ENCODE measurements at regions not wholly inside any gene's neighbourhood (a gene's known extent, or its start where the extent isn't known, plus 50 kb on each side); places are given as distances from the start of the nearest gene placed in this dataset.

DNA sequence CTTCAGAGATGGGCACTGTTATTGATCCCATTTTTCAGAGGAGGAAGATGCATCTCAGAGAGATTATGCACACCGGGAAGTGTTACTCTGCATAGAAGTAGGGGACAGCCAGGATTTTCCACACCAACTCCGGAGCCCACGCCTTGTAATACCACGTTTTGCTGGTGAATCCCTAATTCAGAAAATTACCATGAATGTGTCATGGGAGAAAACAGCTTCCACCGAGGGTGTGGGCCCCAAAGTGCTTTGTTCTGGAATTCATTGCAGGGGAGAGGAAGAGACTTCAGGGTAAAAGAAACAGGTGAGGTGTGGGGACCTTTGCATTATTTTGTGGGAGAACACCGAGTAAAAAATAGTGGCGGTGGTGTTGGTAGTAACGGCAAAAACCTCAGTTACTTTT, 1051.4 kb upstream of the RBFOX1 start:
- H3K4me3 Mint-ChIP-seq = no peak overlapping the region
- DNase-seq = no peak
- CTCF ChIA-PET = no interaction called here
- no peaks in the 10 kb centered on the region for H3K36me3 Mint-ChIP-seq (ENCODE audit: low read depth)
- H3K27ac Mint-ChIP-seq = no peak overlapping the region
- POLR2A ChIA-PET = no interaction called here
- no peaks in the 10 kb centered on the region for H3K27me3 Mint-ChIP-seq
- H3K4me1 Mint-ChIP-seq = no peaks in the 10 kb centered on the region
- H3K9me3 Mint-ChIP-seq = peaks cover 28% of the 10 kb centered on the region

DNA sequence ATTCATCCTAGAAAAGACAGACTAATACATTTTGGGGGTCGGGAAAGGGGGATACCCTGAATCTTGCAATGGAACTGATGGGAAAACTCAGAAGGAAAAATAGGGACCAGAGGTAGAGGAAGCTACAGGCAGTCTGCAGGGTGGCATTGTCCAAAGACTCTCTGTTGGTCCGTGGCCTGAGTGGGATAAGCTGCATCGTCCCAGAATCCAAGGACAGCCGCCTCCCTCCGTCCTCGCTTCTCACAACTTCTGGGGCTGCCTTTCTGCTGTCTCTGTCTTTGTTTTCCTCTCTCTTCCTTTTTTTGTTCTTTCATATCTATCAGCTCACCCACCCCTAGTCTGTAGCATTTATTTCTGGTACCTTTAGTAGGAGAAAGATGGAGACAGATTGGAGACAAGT, 1052.6 kb upstream of the RBFOX1 start:
- ChIA-PET CTCF (no interaction called here), POLR2A (no interaction called here)
- peaks cover 24% of the 10 kb centered on the region for H3K9me3 Mint-ChIP-seq
- H3K27ac Mint-ChIP-seq = no peak overlapping the region
- no peak for DNase-seq
- no peaks in the 10 kb centered on the region for H3K4me1 Mint-ChIP-seq
- H3K27me3 Mint-ChIP-seq = no peaks in the 10 kb centered on the region
- H3K4me3 Mint-ChIP-seq = no peak overlapping the region
- no peaks in the 10 kb centered on the region for H3K36me3 Mint-ChIP-seq (ENCODE audit: low read depth)

GRCh38 chr16:6279286-6279685, 1053.4 kb upstream of the RBFOX1 start:
- Mint-ChIP-seq H3K9me3 (peaks cover 24% of the 10 kb centered on the region), H3K4me3 (no peak overlapping the region), H3K27ac (no peak overlapping the region), H3K27me3 (no peaks in the 10 kb centered on the region), H3K36me3 (ENCODE audit: low read depth) (no peaks in the 10 kb centered on the region), H3K4me1 (no peaks in the 10 kb centered on the region)
- ChIA-PET POLR2A (no interaction called here), CTCF (no interaction called here)
- DNase-seq = no peak

GRCh38 chr16:6274351-6274750, 1058.3 kb upstream of the RBFOX1 start:
- no peak overlapping the region for H3K4me3 Mint-ChIP-seq
- no peaks in the 10 kb centered on the region for H3K4me1 Mint-ChIP-seq
- peaks cover 13% of the 10 kb centered on the region for H3K9me3 Mint-ChIP-seq
- POLR2A ChIA-PET = no interaction called here
- no peak for DNase-seq
- no peaks in the 10 kb centered on the region for H3K36me3 Mint-ChIP-seq (ENCODE audit: low read depth)
- CTCF ChIA-PET = no interaction called here
- H3K27me3 Mint-ChIP-seq = no peaks in the 10 kb centered on the region
- no peak overlapping the region for H3K27ac Mint-ChIP-seq

- Mint-ChIP-seq H3K27ac (no peak overlapping the region), H3K9me3 (peaks cover 15% of the 10 kb centered on the region), H3K4me3 (no peak overlapping the region), H3K4me1 (no peaks in the 10 kb centered on the region), H3K27me3 (no peaks in the 10 kb centered on the region), H3K36me3 (ENCODE audit: low read depth) (no peaks in the 10 kb centered on the region)
- no peak for DNase-seq
- ChIA-PET POLR2A (no interaction called here), CTCF (no interaction called here)
Observed at GRCh38 chr16:6267682-6268081, 1065.0 kb upstream of the RBFOX1 start.

- H3K4me1 Mint-ChIP-seq = no peaks in the 10 kb centered on the region
- H3K36me3 Mint-ChIP-seq (ENCODE audit: low read depth) = no peaks in the 10 kb centered on the region
- no peak overlapping the region for H3K27ac Mint-ChIP-seq
- no peak overlapping the region for H3K4me3 Mint-ChIP-seq
- ChIA-PET POLR2A (no interaction called here), CTCF (no interaction called here)
- DNase-seq = no peak
- no peaks in the 10 kb centered on the region for H3K27me3 Mint-ChIP-seq
- peaks cover 15% of the 10 kb centered on the region for H3K9me3 Mint-ChIP-seq
Observed at GRCh38 chr16:6266703-6267102, 1065.9 kb upstream of the RBFOX1 start.

DNA sequence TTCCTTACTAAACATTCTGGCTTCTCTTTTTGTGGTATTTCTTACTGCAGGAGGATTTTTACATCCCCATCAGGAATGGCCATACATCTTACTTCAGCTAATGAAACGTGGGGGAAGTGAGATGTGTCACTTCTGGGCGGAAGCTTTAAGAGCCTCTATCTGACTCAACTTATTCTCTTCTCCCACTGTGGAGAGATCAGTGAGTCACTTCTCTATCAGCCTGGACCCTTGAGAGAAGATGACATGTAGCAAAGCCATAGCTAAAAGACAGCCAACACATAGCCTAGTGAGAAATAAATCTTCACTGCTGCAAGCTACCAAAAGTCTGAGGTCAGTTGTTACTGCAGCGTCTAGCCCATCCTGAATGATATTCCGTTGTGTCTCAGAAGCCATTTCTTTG, 1066.7 kb upstream of the RBFOX1 start:
- POLR2A ChIA-PET = no interaction called here
- Mint-ChIP-seq H3K4me1 (no peaks in the 10 kb centered on the region), H3K27ac (no peak overlapping the region), H3K9me3 (peaks cover 15% of the 10 kb centered on the region), H3K4me3 (no peak overlapping the region), H3K27me3 (no peaks in the 10 kb centered on the region), H3K36me3 (ENCODE audit: low read depth) (no peaks in the 10 kb centered on the region)
- CTCF ChIA-PET = no interaction called here
- DNase-seq = no peak

DNA sequence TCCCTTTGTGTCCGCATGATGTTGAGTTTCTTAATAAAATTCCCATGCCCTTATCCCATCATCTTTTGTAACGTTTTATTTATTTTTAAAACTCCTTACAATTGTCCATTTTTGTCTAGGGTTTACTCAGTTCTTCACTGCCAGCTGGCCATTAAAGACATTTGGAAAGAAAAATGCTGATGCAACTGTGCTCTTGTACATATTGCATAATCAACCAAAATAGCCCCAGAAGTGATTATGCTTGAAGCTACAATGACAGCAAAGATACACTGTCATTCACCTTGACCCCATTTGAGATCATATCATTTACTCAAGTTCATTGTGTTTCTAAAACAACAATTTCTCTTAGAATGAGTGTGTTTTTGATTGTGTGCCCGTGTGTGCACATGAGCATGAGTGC, 1074.6 kb upstream of the RBFOX1 start:
- Mint-ChIP-seq H3K27me3 (no peaks in the 10 kb centered on the region), H3K4me1 (no peaks in the 10 kb centered on the region), H3K9me3 (peaks cover 32% of the 10 kb centered on the region), H3K4me3 (no peak overlapping the region), H3K36me3 (ENCODE audit: low read depth) (no peaks in the 10 kb centered on the region), H3K27ac (no peak overlapping the region)
- ChIA-PET CTCF (no interaction called here), POLR2A (no interaction called here)
- no peak for DNase-seq

DNA sequence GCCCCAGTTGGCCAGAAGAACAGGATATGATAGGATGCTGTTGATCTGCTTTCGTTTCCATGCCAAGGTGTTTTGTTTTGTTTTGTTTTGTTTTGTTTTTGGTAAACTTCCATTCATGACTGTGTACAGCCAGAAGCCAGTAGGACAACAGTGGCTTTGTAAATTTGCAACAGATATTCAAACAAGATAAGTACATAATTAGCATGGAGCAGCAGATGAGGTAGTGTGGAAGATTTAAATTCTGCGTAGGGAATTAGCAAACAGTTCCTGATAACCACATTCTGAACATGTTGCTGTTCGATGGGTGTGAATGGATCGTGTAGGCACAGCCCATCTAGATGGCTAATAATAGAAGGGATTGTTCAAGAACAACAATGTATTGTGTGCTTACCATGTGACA, 1080.1 kb upstream of the RBFOX1 start:
- peaks cover 31% of the 10 kb centered on the region for H3K9me3 Mint-ChIP-seq
- CTCF ChIA-PET = no interaction called here
- no peaks in the 10 kb centered on the region for H3K27me3 Mint-ChIP-seq
- H3K36me3 Mint-ChIP-seq (ENCODE audit: low read depth) = no peaks in the 10 kb centered on the region
- H3K27ac Mint-ChIP-seq = no peak overlapping the region
- no peak overlapping the region for H3K4me3 Mint-ChIP-seq
- H3K4me1 Mint-ChIP-seq = no peaks in the 10 kb centered on the region
- POLR2A ChIA-PET = no interaction called here
- DNase-seq = no peak

GRCh38 chr16:6250511-6250910, 1082.1 kb upstream of the RBFOX1 start:
- POLR2A ChIA-PET = no interaction called here
- CTCF ChIA-PET = no interaction called here
- H3K36me3 Mint-ChIP-seq (ENCODE audit: low read depth) = no peaks in the 10 kb centered on the region

GRCh38 chr16:6249863-6250262, 1082.8 kb upstream of the RBFOX1 start:
- CTCF ChIA-PET = no interaction called here
- DNase-seq = no peak
- Mint-ChIP-seq H3K9me3 (peaks cover 19% of the 10 kb centered on the region), H3K4me3 (no peak overlapping the region), H3K4me1 (no peaks in the 10 kb centered on the region), H3K36me3 (ENCODE audit: low read depth) (no peaks in the 10 kb centered on the region), H3K27me3 (no peaks in the 10 kb centered on the region), H3K27ac (no peak overlapping the region)
- POLR2A ChIA-PET = no interaction called here

More at GRCh38 chr16:6250511-6250910, 1082.1 kb upstream of the RBFOX1 start:
- Mint-ChIP-seq H3K27me3 (no peaks in the 10 kb centered on the region), H3K27ac (no peak overlapping the region), H3K4me3 (no peak overlapping the region), H3K9me3 (peaks cover 25% of the 10 kb centered on the region), H3K4me1 (no peaks in the 10 kb centered on the region)
- DNase-seq = no peak

DNA sequence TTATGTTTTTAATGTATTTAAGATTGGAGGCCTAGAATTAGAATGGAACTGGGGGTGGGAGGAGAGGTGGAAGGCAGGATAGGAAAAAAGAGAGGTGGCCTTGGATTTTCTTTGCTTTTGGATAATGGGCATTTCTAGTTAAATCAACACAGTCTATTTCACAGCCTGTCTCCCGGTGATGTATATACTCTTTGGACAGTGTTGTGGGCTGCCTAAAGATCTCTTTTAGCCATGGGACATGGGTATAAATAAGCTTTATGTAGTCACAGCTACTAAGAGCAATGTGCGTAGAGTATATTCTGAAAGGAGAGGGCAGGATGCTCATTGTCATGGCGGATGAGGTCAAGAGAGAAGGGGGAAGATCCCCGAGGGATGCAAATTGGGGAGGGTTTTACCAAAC, 1084.4 kb upstream of the RBFOX1 start:
- DNase-seq = no peak
- no peaks in the 10 kb centered on the region for H3K27me3 Mint-ChIP-seq
- CTCF ChIA-PET = interaction anchor here (0.6 kb wide), 1 partner anchor 1114 kb away, joined by 5 read pairs; no protein-coding TSS in a partner anchor
- no peak overlapping the region for H3K4me3 Mint-ChIP-seq
- POLR2A ChIA-PET = no interaction called here
- H3K4me1 Mint-ChIP-seq = no peaks in the 10 kb centered on the region
- H3K36me3 Mint-ChIP-seq (ENCODE audit: low read depth) = no peaks in the 10 kb centered on the region
- H3K27ac Mint-ChIP-seq = no peak overlapping the region
- H3K9me3 Mint-ChIP-seq = peaks cover 18% of the 10 kb centered on the region

DNA sequence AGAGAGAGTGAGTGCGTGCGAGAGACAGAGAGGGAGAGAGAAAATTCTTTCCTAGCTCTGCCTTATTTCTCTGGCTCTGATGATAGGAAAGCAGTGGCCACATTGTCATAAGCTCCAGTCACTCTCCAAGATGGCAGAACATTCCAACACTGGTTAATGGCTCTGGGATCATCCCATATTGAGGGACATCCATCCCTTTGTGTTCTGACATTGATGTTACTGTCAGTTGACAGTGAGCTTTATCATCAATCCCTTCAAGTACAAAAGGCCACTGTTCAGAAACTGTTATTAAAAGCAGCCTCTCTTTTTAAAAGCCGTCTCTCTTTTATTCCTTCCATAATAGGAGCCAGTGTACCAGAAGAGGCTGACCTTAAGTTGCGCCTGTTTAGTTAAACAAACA, 1084.9 kb upstream of the RBFOX1 start:
- ChIA-PET POLR2A (no interaction called here), CTCF (interaction anchor here (0.6 kb wide), 1 partner anchor 1114 kb away, joined by 5 read pairs; no protein-coding TSS in a partner anchor)
- Mint-ChIP-seq H3K4me1 (no peaks in the 10 kb centered on the region), H3K27me3 (no peaks in the 10 kb centered on the region), H3K9me3 (peaks cover 16% of the 10 kb centered on the region), H3K27ac (no peak overlapping the region), H3K36me3 (ENCODE audit: low read depth) (no peaks in the 10 kb centered on the region), H3K4me3 (no peak overlapping the region)
- DNase-seq = no peak

- POLR2A ChIA-PET = no interaction called here
- Mint-ChIP-seq H3K27me3 (no peaks in the 10 kb centered on the region), H3K9me3 (peaks cover 14% of the 10 kb centered on the region), H3K36me3 (ENCODE audit: low read depth) (no peaks in the 10 kb centered on the region), H3K4me3 (no peak overlapping the region), H3K27ac (no peak overlapping the region), H3K4me1 (no peaks in the 10 kb centered on the region)
- DNase-seq = no peak
- CTCF ChIA-PET = interaction anchor here (0.6 kb wide), 1 partner anchor 1648 kb away, joined by 3 read pairs; no protein-coding TSS in a partner anchor
Observed at GRCh38 chr16:6247150-6247549, 1085.5 kb upstream of the RBFOX1 start.

- Mint-ChIP-seq H3K9me3 (peaks cover 16% of the 10 kb centered on the region), H3K4me3 (no peak overlapping the region), H3K4me1 (no peaks in the 10 kb centered on the region), H3K36me3 (ENCODE audit: low read depth) (no peaks in the 10 kb centered on the region), H3K27ac (no peak overlapping the region), H3K27me3 (no peaks in the 10 kb centered on the region)
- CTCF ChIA-PET = no interaction called here
- DNase-seq = no peak
- POLR2A ChIA-PET = no interaction called here
Observed at GRCh38 chr16:6246266-6246665, 1086.4 kb upstream of the RBFOX1 start.
